GM18498 (cell line): ENCODE measurements at regions not wholly inside any gene's neighbourhood (a gene's known extent, or its start where the extent isn't known, plus 50 kb on each side); places are given as distances from the start of the nearest gene placed in this dataset.

Experiments
- ATAC-seq: cut with Tn5 transposase; IDR thresholded peaks from one replicate; pipeline ENCODE4 v1.9.1; 2021; ENCODE audit warnings: mild to moderate bottlenecking, moderate library complexity; ENCODE audit not compliant: unreplicated experiment

DNA sequence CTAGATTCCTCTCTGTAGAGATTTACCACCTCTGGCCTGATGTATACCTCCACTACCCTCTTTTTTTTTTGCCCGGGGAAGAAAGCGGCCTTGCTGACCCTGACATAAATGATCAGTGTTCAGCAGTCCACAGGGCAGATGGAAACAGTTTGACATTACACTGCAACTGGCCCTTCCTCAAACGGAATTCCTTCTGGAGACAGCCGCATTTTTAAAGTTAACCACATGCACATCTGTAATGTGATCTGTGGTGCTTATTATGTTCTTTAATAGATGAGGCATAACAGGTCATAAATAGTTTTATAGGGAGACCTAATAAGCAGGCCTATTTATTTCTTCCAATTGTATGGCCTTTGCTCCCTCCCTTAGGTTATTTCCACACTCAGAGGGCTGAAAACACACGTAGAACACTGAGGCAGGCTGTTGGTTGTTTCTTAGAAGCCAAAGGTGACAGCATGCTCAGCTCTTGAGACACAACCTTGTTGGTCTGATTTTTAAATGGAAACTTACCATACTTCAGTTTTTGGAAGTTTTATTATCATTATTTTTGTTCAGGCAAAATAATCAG lies 84.0 kb upstream of the APC start:
- no peak for ATAC-seq

DNA sequence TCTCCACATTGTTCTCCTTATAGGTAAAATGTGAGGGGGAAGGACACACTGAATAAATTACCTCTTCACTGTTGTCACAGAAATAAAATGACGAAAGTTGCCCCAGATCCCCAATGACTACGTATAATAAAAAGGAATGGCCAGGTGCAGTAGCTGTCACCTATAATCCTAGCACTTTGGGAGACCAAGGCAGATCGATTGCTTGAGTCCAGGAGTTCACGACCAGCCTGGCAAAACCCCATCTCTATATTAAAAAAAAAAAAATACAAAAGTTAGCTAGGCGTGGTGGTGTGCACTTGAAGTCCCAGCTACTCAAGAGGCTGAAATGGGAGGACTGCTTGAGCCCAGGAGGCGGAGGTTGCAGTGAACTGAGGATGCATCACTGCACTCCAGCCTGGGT lies 82.2 kb upstream of the APC start:
- ATAC-seq, result no peak

DNA sequence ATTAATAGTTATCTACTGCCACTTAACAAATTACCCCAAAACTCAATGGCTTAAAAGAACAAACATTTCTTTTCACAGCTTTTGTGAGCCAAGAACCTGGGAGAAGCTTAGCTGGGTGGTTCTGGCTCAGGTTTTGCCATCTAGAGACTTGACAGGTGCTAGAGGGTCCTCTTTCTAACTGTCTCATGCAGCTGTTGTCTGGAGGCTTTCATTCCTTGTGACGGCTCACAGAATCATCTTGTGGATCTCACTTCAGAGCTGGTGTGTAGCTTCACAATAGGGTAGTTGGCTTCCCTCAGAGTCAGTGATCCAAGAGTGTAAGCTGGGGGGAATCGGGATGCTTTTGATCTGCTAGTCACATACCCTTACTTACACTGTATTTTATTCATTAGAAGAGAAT lies 81.2 kb upstream of the APC start:
- ATAC-seq, result no peak

DNA sequence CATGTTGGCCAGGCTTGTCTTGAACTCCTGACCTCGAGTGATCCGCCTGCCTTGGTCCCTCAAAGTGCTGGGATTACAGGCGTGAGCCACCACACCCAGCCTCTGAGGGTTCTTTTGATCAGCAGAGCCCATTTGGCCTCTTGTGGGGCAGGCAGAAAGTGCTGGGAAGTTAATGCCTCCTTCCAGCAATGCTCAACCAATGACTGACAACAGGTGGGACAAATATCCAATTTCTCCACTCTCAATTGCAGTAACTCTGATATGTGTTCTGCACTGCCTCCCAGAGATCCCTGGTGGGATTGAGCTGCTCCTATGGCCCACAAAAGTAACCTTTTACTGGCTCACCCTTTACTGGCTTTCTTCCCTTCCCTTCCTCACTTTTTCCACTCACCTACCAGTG lies 79.9 kb upstream of the APC start:
- no peak for ATAC-seq

DNA sequence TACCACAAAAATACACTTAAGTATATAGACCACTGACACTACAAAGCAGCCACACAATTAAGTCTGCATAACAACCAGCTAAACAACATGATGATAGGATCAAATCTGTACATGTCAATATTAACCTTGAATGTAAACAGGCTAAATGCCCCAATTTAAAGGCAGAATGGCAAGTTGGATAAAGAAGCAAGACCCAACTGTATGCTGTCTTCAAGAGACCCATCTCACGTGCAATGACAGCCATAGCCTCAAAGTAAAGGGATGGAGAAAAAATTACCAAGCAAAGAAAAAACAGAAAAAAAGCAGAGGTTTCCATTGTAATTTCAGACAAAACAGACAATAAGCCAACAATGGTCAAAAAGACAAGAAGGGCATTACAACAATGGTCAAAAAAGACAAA lies 77.3 kb upstream of the APC start:
- no peak for ATAC-seq

DNA sequence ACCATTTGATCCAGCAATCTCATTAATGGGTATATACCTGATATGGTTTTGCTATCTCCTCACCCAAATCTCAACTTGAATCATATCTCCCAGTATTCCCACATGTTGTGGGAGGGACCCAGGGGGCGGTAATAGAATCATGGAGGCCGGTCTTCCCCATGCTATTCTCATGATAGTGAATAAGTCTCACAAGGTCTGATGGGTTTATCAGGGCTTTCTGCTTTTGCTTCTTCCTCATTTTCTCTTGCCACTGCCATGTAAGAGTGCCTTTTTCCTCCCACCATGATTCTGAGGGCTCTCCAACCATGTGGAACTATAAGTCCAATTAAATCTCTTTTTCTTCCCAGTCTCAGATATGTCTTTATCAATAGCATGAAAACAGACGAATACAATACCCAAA lies 74.5 kb upstream of the APC start:
- no peak for ATAC-seq

DNA sequence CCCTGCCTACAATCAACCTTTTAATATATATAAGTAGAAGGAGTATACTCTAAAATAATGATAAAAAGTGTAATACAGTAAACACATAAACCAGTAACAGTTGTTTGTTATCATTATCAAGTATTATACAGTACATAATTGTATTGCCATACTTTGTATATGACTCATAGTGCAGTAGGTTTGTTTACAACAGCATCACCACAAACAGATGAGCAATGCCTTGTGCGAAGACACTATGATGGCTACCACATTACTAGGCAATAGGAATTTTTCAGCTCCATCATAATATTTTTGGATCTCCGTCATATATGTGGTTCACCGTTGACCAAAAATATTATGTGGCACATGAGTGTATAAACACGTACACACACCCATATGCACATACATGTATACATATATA lies 69.7 kb upstream of the APC start:
- ATAC-seq, result no peak

DNA sequence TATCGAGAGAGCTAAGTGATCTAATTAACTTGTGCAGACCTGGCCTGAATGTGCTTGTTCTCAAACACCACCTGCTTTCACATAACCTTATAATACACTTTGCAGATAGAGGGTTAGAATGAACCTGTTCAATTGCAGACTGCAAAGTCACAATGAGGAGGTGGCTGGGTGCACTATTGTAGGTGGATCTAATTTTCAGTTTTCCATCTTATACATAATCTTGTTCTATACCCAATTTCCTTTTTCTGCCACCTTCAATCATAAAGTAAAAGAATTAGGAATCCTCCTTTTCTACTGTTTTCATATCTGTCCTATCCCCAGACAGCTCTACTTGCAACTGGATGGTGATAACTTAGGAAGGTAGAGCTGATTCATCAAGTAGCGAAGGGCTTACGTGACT lies 68.8 kb upstream of the APC start:
- ATAC-seq, result no peak

DNA sequence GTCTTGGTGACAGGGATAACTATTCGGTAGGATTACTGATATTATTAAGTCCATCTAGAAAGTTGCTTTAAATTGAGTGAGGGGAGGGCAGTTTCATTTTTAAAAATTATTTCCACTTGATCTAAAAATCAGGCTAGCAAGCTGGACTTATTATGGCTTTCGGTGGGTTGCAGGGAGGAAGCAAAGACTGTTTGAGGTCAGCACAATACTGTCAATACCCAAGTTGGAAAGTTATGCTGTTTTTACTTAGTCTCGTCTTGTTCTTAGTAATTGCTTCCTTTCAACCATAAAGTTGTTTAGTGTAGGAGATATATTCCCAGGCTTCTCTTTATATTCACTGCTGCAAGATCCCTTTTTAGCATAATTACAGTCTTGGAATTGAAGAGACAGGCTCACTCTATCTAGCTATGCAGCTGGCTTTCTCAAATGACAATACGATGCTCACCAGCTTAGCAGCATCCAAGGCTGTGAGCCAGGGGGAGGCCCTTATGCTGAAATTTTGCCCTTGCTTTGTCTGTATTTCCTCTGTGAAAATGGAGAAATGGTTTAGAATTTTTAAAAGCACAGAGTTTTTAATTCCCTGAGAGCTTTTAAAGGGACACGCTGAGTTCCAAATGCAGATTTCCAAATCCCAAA lies 68.2 kb upstream of the APC start:
- no peak for ATAC-seq

DNA sequence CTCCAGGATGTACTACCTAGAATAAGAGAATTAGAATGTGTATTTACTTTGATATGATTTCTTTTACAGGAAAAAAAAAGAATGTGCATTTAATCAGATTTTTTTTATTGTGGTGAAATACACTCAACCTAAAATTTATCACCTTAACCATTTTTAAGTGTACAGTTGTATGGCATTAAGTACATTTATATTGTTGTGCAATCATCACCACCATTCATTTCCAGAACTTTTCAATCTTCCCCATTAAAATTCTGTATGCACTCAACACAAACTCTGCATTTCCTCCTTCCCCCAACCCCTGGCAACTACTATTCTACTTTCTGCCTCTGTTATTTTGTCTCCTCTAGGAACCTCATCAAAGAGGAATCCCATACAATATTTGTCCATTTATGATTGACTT lies 66.0 kb upstream of the APC start:
- ATAC-seq, result no peak

DNA sequence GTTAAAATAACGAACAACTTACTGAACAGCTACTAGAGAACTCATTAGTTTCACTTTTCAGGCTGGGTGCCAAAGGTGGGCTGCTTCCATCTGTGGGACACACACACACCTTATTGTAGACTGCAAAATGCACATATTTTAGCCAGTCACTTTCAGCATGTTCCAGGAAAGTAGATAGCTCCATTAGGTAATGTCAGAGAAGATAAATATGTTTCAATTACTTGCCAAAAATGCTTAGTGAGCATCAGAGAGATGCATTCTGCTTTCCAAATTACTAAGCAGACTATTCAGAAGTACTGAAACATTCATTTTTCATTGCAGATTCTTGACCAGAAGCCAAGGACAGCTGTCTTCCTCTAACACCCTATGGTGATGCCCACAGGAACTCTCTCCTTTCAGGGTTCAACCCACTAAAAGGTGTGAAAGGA lies 56.2 kb upstream of the APC start:
- peak; percentile 83 for ATAC-seq

DNA sequence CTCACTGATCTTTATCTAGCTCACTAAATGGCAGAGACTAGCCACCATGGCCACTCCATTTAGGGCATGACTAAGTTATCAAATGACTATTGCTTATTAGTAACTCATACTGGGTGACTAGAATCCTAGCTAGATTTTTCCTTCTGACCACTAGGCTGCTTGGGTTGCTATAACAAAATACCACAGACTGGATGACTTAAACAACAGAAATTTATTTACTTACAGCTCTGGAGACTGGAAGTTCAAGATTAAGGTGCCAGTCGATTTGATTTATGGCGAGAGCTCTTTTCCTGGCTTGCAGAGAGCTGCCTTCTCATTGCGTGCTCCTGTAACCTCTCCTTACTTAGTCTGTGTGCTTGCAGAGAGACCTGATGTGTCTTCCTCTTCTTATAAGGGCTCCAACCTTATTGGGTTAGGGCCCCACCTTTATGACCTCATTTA lies 55.0 kb upstream of the APC start:
- no peak for ATAC-seq

DNA sequence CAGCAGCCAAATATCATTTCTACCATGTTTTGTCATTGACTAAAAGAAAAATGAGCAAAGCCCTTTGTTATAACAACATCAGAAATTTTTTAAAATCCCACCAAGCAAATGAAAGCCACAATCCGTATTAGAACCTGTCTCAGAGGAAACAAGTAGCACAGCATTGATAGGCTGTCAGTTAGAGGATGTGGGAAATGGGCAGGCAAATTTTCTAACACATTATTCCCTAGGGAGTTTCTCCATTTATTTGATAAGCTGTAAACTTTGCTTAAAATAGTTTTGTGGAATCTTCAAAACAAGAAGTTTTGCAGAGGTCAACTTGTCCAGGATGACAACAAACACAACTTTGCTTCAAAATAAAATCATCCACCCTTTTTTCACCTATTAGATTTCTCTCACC lies 53.6 kb upstream of the APC start:
- no peak for ATAC-seq

DNA sequence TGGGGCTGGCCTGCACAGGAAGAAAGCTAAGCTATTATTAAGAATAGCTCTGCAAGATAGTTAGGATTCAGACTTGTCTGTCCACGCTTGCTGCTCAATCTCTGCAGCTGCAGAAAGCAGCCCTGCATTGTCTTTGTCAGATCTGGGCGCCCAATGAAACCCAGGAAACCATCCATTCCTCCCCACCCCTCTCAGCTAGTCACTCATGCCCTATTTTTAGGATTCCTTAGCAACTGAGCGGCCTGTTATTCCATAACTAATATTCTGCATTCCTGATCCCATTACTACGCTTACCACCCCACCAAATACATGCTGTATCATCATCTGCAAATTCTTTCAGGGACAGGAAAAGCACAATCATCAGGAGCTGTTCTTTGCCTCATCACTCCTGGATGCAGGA lies 52.9 kb upstream of the APC start:
- ATAC-seq, result no peak

DNA sequence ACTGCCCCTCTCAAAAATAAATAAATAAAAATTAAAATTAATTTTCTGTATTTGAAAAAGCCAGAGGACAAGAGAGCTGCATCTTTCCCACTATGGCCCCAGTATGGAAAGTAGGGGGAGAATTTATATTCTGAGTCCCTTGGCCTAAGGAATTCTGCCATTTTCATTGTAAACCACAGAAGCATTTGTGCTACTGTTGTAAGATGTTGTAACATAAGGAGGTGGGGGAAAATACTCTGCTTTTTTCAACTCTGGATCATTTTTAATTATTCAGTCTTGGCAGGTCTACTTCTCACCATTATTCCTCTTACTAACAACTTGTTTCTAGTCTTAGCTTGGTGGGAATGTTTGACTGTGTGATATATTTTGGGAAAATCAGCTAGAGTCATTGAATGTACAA lies 52.3 kb upstream of the APC start:
- no peak for ATAC-seq

DNA sequence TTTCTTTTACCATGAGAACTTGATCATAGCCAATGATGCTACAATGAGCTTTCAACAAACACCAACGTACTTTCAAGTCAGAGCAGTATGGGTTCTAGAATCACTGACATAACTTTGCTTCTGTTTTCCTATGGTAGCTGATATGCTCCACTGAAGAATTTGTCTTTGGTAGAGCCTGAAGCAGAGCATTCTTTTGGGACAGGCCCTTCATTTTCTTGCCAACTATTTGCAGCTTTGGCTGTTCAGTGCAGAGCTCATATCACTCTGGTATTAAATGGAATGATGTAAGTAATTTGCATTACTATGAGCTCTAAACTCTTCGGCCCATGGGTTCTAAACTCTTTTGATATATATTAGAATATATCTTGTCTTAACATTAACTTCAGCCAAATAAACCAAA lies 51.8 kb upstream of the APC start:
- ATAC-seq, result no peak

DNA sequence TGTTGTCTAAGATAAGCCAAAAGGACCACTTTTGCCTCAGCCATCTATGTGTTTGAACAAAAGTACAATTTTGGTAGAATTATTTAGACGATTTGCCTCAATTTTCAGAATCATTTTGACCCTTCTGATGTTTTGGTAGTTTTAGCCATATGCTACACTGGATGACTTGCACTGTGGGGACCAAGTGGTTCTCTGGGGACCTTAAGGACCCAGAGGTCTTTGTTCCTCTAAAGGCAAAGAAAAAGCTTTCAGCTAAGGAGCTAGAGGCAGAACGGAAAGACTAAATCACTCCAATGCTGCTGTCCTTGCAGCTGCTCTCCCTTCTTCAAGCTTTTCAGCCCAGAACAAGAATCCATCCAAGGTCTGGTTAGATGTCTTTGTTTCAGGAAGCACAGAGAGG lies 51.0 kb upstream of the APC start:
- ATAC-seq, result no peak

DNA sequence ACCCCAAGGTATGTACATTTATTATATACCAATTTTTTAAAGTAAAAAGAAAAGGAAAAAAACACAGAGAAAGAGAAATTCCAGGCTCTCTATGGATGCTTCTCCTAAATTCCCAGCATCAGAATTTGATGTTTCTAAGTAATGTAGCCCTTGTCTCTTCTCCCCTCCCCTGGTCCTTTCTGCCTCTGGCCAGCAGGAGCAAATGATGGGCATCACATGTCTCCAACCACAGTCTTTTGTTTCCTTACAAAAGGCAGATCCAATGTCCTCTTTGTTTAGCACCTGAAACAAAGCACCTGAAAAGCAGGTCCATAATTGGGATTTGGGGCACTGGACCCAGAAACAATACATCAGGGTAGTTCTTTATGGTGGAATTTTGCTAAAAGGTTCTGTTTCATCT lies 50.4 kb upstream of the APC start:
- ATAC-seq, result no peak
